Uterus (tissue), 3 donors: ENCODE measurements at regions not wholly inside any gene's neighbourhood (a gene's known extent, or its start where the extent isn't known, plus 50 kb on each side); places are given as distances from the start of the nearest gene placed in this dataset.

Experiments
- DNase-seq, 2 donors: peaks; one replicate each; pipeline ENCODE4 v3.0.0-alpha.2; 2019 to 2020
- H3K27ac ChIP-seq, 2 donors: fragments of 200-600 bp; sonication (generic); 1 replicate in 1 of 2; 2 replicates in 1 of 2; pipeline ENCODE4 v1.5.1; 2016 to 2018
- H3K27me3 ChIP-seq, 2 donors: fragments of 200-600 bp; sonication (generic); one replicate each; pipeline ENCODE4 v1.5.1; 2018 to 2019; ENCODE audit warnings: control low read depth in 1 of 2
- H3K36me3 ChIP-seq, 2 donors: fragments of 200-600 bp; sonication (generic); one replicate each; pipeline ENCODE4 v1.5.1; 2019; ENCODE audit warnings: control low read depth in 1 of 2
- H3K4me1 ChIP-seq, 2 donors: fragments of 200-600 bp; sonication (generic); one replicate each; pipeline ENCODE4 v1.5.1; 2018 to 2019; ENCODE audit warnings: control low read depth in 1 of 2
- H3K4me3 ChIP-seq, 2 donors: fragments of 200-600 bp; sonication (generic); 1 replicate in 1 of 2; 2 replicates in 1 of 2; pipeline ENCODE4 v1.5.1; 2018 to 2019; ENCODE audit warnings: mild to moderate bottlenecking in 1 of 2
- H3K9me3 ChIP-seq, 2 donors: fragments of 200-600 bp; sonication (generic); one replicate each; pipeline ENCODE4 v1.5.1; 2019; ENCODE audit warnings: control low read depth in 1 of 2
- POLR2A ChIP-seq, 2 donors: fragments of 450-650 bp; IDR thresholded peaks; one replicate each; pipeline ENCODE4 v1.6.1; 2016; ENCODE audit warnings: antibody characterized with exemption in 2 of 2, mild to moderate bottlenecking in 1 of 2, moderate library complexity in 1 of 2
- intact Hi-C: fragments of 100-400 bp; cut with DNase I; formaldehyde crosslinking; loops from one replicate; pipeline ENCODE4 v1.15.1; 2023; ENCODE audit warnings: low total_unique reads
- TF ChIP-seq, protein P1 (sequence below), 4 experiments: fragments of 200-600 bp in 2 of 4; fragments of 450-650 bp in 2 of 4; sonication (generic) in 2 of 4; IDR thresholded peaks; one replicate each; pipeline ENCODE4 v1.5.1; 2016 to 2019; ENCODE audit warnings: antibody characterized with exemption in 4 of 4, mild to moderate bottlenecking in 2 of 4, moderate library complexity in 1 of 4
- donor health status: DM: yes; HTN: yes; CAD: no.

DNA sequence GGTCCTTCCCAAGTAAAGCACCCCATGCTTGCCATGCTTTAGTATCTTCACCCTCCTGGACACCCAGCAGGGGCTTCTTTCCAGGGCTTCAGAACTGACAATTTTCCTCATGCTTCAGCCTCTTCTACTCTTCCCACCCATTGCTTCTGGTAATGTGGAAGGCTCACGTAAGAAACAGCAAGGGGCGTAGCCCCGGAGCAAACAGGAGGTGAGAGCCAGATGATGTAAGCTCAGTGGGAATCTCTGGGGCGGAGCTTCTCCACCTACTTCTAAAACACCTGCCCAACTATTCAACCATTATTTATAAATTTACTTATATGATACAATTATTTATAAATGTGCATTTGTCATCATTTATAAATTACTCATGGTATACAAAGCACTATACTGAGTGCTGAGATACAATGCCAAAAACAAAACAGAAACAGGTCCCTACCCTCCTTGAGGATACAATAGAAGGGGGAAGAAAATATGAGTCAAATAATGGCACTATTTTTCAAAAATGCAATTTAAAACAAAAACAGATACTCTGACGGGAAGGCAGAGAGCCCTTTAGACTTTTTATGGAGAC lies 140.1 kb upstream of the CAMK1G start:
- intact Hi-C loops: no loop called here
- H3K4me3 ChIP-seq: no peak overlapping the region
- no peaks in the 10 kb centered on the region for H3K4me1 ChIP-seq
- no peaks in the 10 kb centered on the region for H3K9me3 ChIP-seq
- H3K27ac ChIP-seq: no peak overlapping the region
- no peaks in the 10 kb centered on the region for H3K27me3 ChIP-seq
- DNase-seq: no peak
- H3K36me3 ChIP-seq: no peaks in the 10 kb centered on the region
- no peak for TF ChIP-seq POLR2A (IDR thresholded peaks at IDR 0.05)
- TF ChIP-seq, protein P1, sequence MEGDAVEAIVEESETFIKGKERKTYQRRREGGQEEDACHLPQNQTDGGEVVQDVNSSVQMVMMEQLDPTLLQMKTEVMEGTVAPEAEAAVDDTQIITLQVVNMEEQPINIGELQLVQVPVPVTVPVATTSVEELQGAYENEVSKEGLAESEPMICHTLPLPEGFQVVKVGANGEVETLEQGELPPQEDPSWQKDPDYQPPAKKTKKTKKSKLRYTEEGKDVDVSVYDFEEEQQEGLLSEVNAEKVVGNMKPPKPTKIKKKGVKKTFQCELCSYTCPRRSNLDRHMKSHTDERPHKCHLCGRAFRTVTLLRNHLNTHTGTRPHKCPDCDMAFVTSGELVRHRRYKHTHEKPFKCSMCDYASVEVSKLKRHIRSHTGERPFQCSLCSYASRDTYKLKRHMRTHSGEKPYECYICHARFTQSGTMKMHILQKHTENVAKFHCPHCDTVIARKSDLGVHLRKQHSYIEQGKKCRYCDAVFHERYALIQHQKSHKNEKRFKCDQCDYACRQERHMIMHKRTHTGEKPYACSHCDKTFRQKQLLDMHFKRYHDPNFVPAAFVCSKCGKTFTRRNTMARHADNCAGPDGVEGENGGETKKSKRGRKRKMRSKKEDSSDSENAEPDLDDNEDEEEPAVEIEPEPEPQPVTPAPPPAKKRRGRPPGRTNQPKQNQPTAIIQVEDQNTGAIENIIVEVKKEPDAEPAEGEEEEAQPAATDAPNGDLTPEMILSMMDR (IDR thresholded peaks at IDR 0.05): no peak

- H3K9me3 ChIP-seq: no peaks in the 10 kb centered on the region
- no peak overlapping the region for H3K27ac ChIP-seq
- no peak overlapping the region for H3K4me3 ChIP-seq
- DNase-seq: no peak
- no peaks in the 10 kb centered on the region for H3K27me3 ChIP-seq
- no peaks in the 10 kb centered on the region for H3K36me3 ChIP-seq
- intact Hi-C loops: no loop called here
- no peak for TF ChIP-seq POLR2A (IDR thresholded peaks at IDR 0.05)
- TF ChIP-seq, protein P1 (IDR thresholded peaks at IDR 0.05): no peak
- no peaks in the 10 kb centered on the region for H3K4me1 ChIP-seq
Measured at GRCh38 chr1:209443975-209444651, 139.4 kb upstream of the CAMK1G start.

GRCh38 chr1:209444961-209445360 lies 138.6 kb upstream of the CAMK1G start:
- H3K4me3 ChIP-seq: no peak overlapping the region
- no peak overlapping the region for H3K27ac ChIP-seq
- intact Hi-C loops: no loop called here
- H3K4me1 ChIP-seq: no peaks in the 10 kb centered on the region
- TF ChIP-seq POLR2A (IDR thresholded peaks at IDR 0.05): no peak
- TF ChIP-seq, protein P1 (IDR thresholded peaks at IDR 0.05): no peak
- no peaks in the 10 kb centered on the region for H3K27me3 ChIP-seq
- DNase-seq: no peak
- no peaks in the 10 kb centered on the region for H3K36me3 ChIP-seq
- H3K9me3 ChIP-seq: no peaks in the 10 kb centered on the region

GRCh38 chr1:209445576-209445975 lies 137.9 kb upstream of the CAMK1G start:
- intact Hi-C loops: no loop called here
- Histone ChIP-seq H3K36me3 (no peaks in the 10 kb centered on the region), H3K4me1 (no peaks in the 10 kb centered on the region), H3K27me3 (no peaks in the 10 kb centered on the region), H3K27ac (no peak overlapping the region), H3K4me3 (no peak overlapping the region), H3K9me3 (no peaks in the 10 kb centered on the region)
- no peak for DNase-seq
- no peak for TF ChIP-seq POLR2A (IDR thresholded peaks at IDR 0.05)
- TF ChIP-seq, protein P1 (IDR thresholded peaks at IDR 0.05): no peak

GRCh38 chr1:209446356-209446755 lies 137.2 kb upstream of the CAMK1G start:
- Histone ChIP-seq H3K9me3 (no peaks in the 10 kb centered on the region), H3K4me1 (no peaks in the 10 kb centered on the region), H3K27ac (no peak overlapping the region), H3K36me3 (no peaks in the 10 kb centered on the region), H3K27me3 (no peaks in the 10 kb centered on the region), H3K4me3 (no peak overlapping the region)
- no peak for TF ChIP-seq POLR2A (IDR thresholded peaks at IDR 0.05)
- TF ChIP-seq, protein P1 (IDR thresholded peaks at IDR 0.05): no peak
- intact Hi-C loops: no loop called here
- no peak for DNase-seq
